NOMO-1 treated with DMSO at 0.1 percent for 48 hours (cell line): ENCODE measurements at regions not wholly inside any gene's neighbourhood (a gene's known extent, or its start where the extent isn't known, plus 50 kb on each side); places are given as distances from the start of the nearest gene placed in this dataset.
"Not testable (repeated sequence)": the region's sequence is repeated elsewhere in the genome, so short reads cannot be mapped to it uniquely, and the experiment has no call there.

Experiments
- DNase-seq: peaks from one replicate; lab custom pipeline; 2025; ENCODE audit not compliant: unreplicated experiment; lab: John Stamatoyannopoulos, UW

GRCh38 chr1:60564916-60565750 is 491.6 kb upstream of the C1orf87 start:
- no peak for DNase-seq

GRCh38 chr1:60563777-60564535 is 490.4 kb upstream of the C1orf87 start:
- no peak for DNase-seq

GRCh38 chr1:60562740-60563139 is 489.2 kb upstream of the C1orf87 start:
- no peak for DNase-seq

- no peak for DNase-seq
Observed at GRCh38 chr1:60560701-60561100, 487.1 kb upstream of the C1orf87 start.

GRCh38 chr1:60558236-60558635 is 484.7 kb upstream of the C1orf87 start:
- no peak for DNase-seq

GRCh38 chr1:60553730-60554129 is 480.2 kb upstream of the C1orf87 start:
- no peak for DNase-seq

GRCh38 chr1:60547821-60548220 is 474.3 kb upstream of the C1orf87 start:
- no peak for DNase-seq

- DNase-seq: no peak
Observed at GRCh38 chr1:60541831-60542532, 468.4 kb upstream of the C1orf87 start.

- peak; percentile 39 for DNase-seq
Observed at GRCh38 chr1:60540141-60540540, 466.6 kb upstream of the C1orf87 start.

- DNase-seq: peak; percentile 28
Observed at GRCh38 chr1:60535713-60536112, 462.1 kb upstream of the C1orf87 start.

GRCh38 chr1:60527567-60527966 is 454.0 kb upstream of the C1orf87 start:
- no peak for DNase-seq

GRCh38 chr1:60516996-60517395 is 443.4 kb upstream of the C1orf87 start:
- DNase-seq: no peak

GRCh38 chr1:60510162-60510561 is 436.6 kb upstream of the C1orf87 start:
- DNase-seq: no peak

GRCh38 chr1:60504206-60504840 is 430.8 kb upstream of the C1orf87 start:
- no peak for DNase-seq

- no peak for DNase-seq
Observed at GRCh38 chr1:60503266-60503925, 429.8 kb upstream of the C1orf87 start.

GRCh38 chr1:60502506-60502905 is 428.9 kb upstream of the C1orf87 start:
- no peak for DNase-seq

GRCh38 chr1:60489916-60490480 is 416.4 kb upstream of the C1orf87 start:
- DNase-seq: not testable (repeated sequence)

- no peak for DNase-seq
Observed at GRCh38 chr1:60488847-60489246, 415.3 kb upstream of the C1orf87 start.

- no peak for DNase-seq
Observed at GRCh38 chr1:60487565-60488345, 414.2 kb upstream of the C1orf87 start.

GRCh38 chr1:60483509-60483908 is 409.9 kb upstream of the C1orf87 start:
- no peak for DNase-seq
